GM13977 (cell line): ENCODE measurements at regions not wholly inside any gene's neighbourhood (a gene's known extent, or its start where the extent isn't known, plus 50 kb on each side); places are given as distances from the start of the nearest gene placed in this dataset.

Experiments used
- DNase-seq: peaks from one replicate; pipeline ENCODE4 v3.0.0; 2012; ENCODE audit warnings: low spot score
- CTCF ChIP-seq: IDR thresholded peaks from 2 replicates; pipeline ENCODE4 v1.5.1; 2012; ENCODE audit warnings: mild to moderate bottlenecking, control low read depth; ENCODE audit not compliant: insufficient read depth; ENCODE audit errors: extremely low read depth, missing control alignments
- in situ Hi-C: fragments of 300-500 bp; cut with MboI; formaldehyde crosslinking; loops from one replicate; pipeline ENCODE4 v1.12.0; 2022; ENCODE audit warnings: low sequenced_read_pairs, low pct_unique_long_range_greater_than_20kb, mixed read lengths, inconsistent platforms; ENCODE audit not compliant: unreplicated experiment

- DNase-seq, result no peak
- no peak for TF ChIP-seq CTCF
- in situ Hi-C loops, result no loop called here
Measured at GRCh38 chr9:8156346-8156745, 356.8 kb upstream of the DMAC1 start.

GRCh38 chr9:8155706-8156105 lies 356.1 kb upstream of the DMAC1 start:
- in situ Hi-C loops, result no loop called here
- no peak for DNase-seq
- no peak for TF ChIP-seq CTCF

GRCh38 chr9:8143677-8144076 lies 344.1 kb upstream of the DMAC1 start:
- DNase-seq, result no peak
- in situ Hi-C loops, result no loop called here
- TF ChIP-seq CTCF, result no peak

GRCh38 chr9:8140557-8140956 lies 341.0 kb upstream of the DMAC1 start:
- DNase-seq, result no peak
- in situ Hi-C loops, result no loop called here
- no peak for TF ChIP-seq CTCF

GRCh38 chr9:8139756-8140155 lies 340.2 kb upstream of the DMAC1 start:
- DNase-seq, result no peak
- TF ChIP-seq CTCF, result no peak
- in situ Hi-C loops, result no loop called here

GRCh38 chr9:8136477-8136876 lies 336.9 kb upstream of the DMAC1 start:
- in situ Hi-C loops, result no loop called here
- TF ChIP-seq CTCF, result no peak

GRCh38 chr9:8134635-8135034 lies 335.1 kb upstream of the DMAC1 start:
- no peak for DNase-seq
- in situ Hi-C loops, result no loop called here

More at GRCh38 chr9:8136477-8136876, 336.9 kb upstream of the DMAC1 start:
- DNase-seq, result no peak

More at GRCh38 chr9:8134635-8135034, 335.1 kb upstream of the DMAC1 start:
- no peak for TF ChIP-seq CTCF
